CD14-positive monocyte (primary cell): ENCODE measurements at regions not wholly inside any gene's neighbourhood (a gene's known extent, or its start where the extent isn't known, plus 50 kb on each side); places are given as distances from the start of the nearest gene placed in this dataset.

Experiments
- DNase-seq, 3 donors: peaks; one replicate each; pipeline ENCODE4 v3.0.0-alpha.2; 2011 to 2022
- H2AFZ ChIP-seq: 2 replicates; pipeline ENCODE4 v1.6.0; 2012; ENCODE audit warnings: mild to moderate bottlenecking, low read depth, low read length, inconsistent platforms; ENCODE audit not compliant: insufficient read depth, poor library complexity, severe bottlenecking
- H3K27ac ChIP-seq, 2 donors: 1 replicate in 1 of 2; 2 replicates in 1 of 2; pipeline ENCODE4 v1.5.1; 2012 to 2013; ENCODE audit warnings: low read length in 2 of 2, control low read depth in 1 of 2, inconsistent platforms in 1 of 2, low read depth in 1 of 2, mild to moderate bottlenecking in 1 of 2
- H3K27me3 ChIP-seq, 2 donors: one replicate each; pipeline versions ENCODE4 v1.6.0 to v1.6.1; 2011 to 2013; ENCODE audit warnings: low read length in 2 of 2; ENCODE audit not compliant: control insufficient read depth in 2 of 2, insufficient read depth in 2 of 2
- H3K36me3 ChIP-seq, 2 donors: replicated peaks in 1 of 2; 1 replicate in 1 of 2; 2 replicates in 1 of 2; pipeline versions ENCODE4 v1.5.1 to v1.6.1; 2012 to 2013; ENCODE audit warnings: low read length in 2 of 2, control low read depth in 1 of 2, inconsistent platforms in 1 of 2, mild to moderate bottlenecking in 1 of 2; ENCODE audit not compliant: insufficient read depth in 2 of 2, control insufficient read depth in 1 of 2
- H3K4me1 ChIP-seq, 2 donors: 1 replicate in 1 of 2; 2 replicates in 1 of 2; pipeline versions ENCODE4 v1.5.1 to v1.6.1; 2012 to 2013; ENCODE audit warnings: low read length in 2 of 2, control low read depth in 1 of 2, inconsistent platforms in 1 of 2, mild to moderate bottlenecking in 1 of 2, moderate library complexity in 1 of 2; ENCODE audit not compliant: insufficient read depth in 2 of 2, control insufficient read depth in 1 of 2
- H3K4me2 ChIP-seq: replicated peaks from 2 replicates; pipeline ENCODE3; 2012; ENCODE audit warnings: low read length, moderate library complexity, mild to moderate bottlenecking; ENCODE audit not compliant: poor library complexity, severe bottlenecking; ENCODE audit errors: extremely low read depth
- H3K4me3 ChIP-seq, 3 experiments: fragments of 200-600 bp in 1 of 3; sonication (generic) in 1 of 3; replicated peaks in 1 of 3; 1 replicate in 2 of 3; 2 replicates in 1 of 3; pipeline ENCODE4 v1.5.1; 2011 to 2013; ENCODE audit warnings: low read length in 3 of 3, mild to moderate bottlenecking in 3 of 3, control low read depth in 2 of 3, low read depth in 2 of 3, inconsistent platforms in 1 of 3, moderate library complexity in 1 of 3
- H3K79me2 ChIP-seq: 2 replicates; pipeline ENCODE4 v1.6.0; 2012; ENCODE audit warnings: mild to moderate bottlenecking, control low read depth, inconsistent platforms, low read length, moderate library complexity; ENCODE audit not compliant: insufficient read depth
- H3K9ac ChIP-seq: 2 replicates; pipeline ENCODE4 v1.6.0; 2017; ENCODE audit warnings: low read length, mild to moderate bottlenecking; ENCODE audit not compliant: insufficient read depth, poor library complexity, severe bottlenecking
- H3K9me3 ChIP-seq, 2 donors: replicated peaks in 1 of 2; 1 replicate in 1 of 2; 2 replicates in 1 of 2; pipeline versions ENCODE4 v1.5.1 to v1.6.1; 2012 to 2013; ENCODE audit warnings: low read length in 2 of 2, control low read depth in 1 of 2; ENCODE audit not compliant: control insufficient read depth in 1 of 2, insufficient read depth in 1 of 2
- H4K20me1 ChIP-seq: 2 replicates; pipeline ENCODE4 v1.6.0; 2012; ENCODE audit warnings: mild to moderate bottlenecking, low read length, control low read depth, moderate library complexity; ENCODE audit not compliant: insufficient read depth
- H3K27ac Mint-ChIP-seq, 7 donors: one replicate each; pipeline ENCODE4 v1.8.0; 2020; ENCODE audit warnings: mild to moderate bottlenecking in 7 of 7, mixed read lengths in 7 of 7, moderate library complexity in 6 of 7, inconsistent platforms in 2 of 7
- H3K27me3 Mint-ChIP-seq, 3 donors: one replicate each; pipeline ENCODE4 v1.8.0; 2021 to 2022; ENCODE audit warnings: low read depth in 3 of 3, mild to moderate bottlenecking in 3 of 3, mixed read lengths in 3 of 3, moderate library complexity in 3 of 3, inconsistent platforms in 1 of 3
- H3K36me3 Mint-ChIP-seq, 2 donors: one replicate each; pipeline ENCODE4 v1.8.0; 2020; ENCODE audit warnings: mixed read lengths in 2 of 2, inconsistent platforms in 1 of 2, mild to moderate bottlenecking in 1 of 2
- H3K4me1 Mint-ChIP-seq: one replicate; pipeline ENCODE4 v1.8.0; 2020; ENCODE audit warnings: mild to moderate bottlenecking, mixed read lengths
- H3K4me3 Mint-ChIP-seq, 2 donors: one replicate each; pipeline ENCODE4 v1.8.0; 2020; ENCODE audit warnings: mild to moderate bottlenecking in 2 of 2, mixed read lengths in 2 of 2, moderate library complexity in 1 of 2
- H3K9me3 Mint-ChIP-seq, 7 donors: one replicate each; pipeline ENCODE4 v1.8.0; 2020 to 2022; ENCODE audit warnings: mixed read lengths in 7 of 7, mild to moderate bottlenecking in 6 of 7, moderate library complexity in 6 of 7, inconsistent platforms in 2 of 7
- CTCF ChIP-seq: fragments of 200-600 bp; IDR thresholded peaks from one replicate; pipeline ENCODE4 v1.8.0; 2022; ENCODE audit warnings: antibody characterized with exemption, mild to moderate bottlenecking
- WGBS: methylation state at CpG from one replicate; pipeline ENCODE4 v1.1.5; 2013; ENCODE audit warnings: missing lambda C conversion rate; ENCODE audit not compliant: insufficient coverage; 5-methylcytosine and 5-hydroxymethylcytosine counted together
- intact Hi-C, 2 donors: fragments of 100-400 bp; cut with micrococcal nuclease; formaldehyde crosslinking; loops; one replicate each; pipeline versions ENCODE4 v1.15.0 to v1.15.1; 2023

- Histone ChIP-seq H3K4me3 (no peak overlapping the region), H3K27me3 (no peaks in the 10 kb centered on the region), H3K27ac (no peak overlapping the region), H2AFZ (no peak overlapping the region), H3K9me3 (no peaks in the 10 kb centered on the region), H3K4me1 (no peaks in the 10 kb centered on the region), H3K4me2 (no peak overlapping the region), H3K79me2 (no peaks in the 10 kb centered on the region), H3K9ac (no peak overlapping the region), H3K36me3 (no peaks in the 10 kb centered on the region), H4K20me1 (no peaks in the 10 kb centered on the region)
- intact Hi-C loops: no loop called here
- no peak for TF ChIP-seq CTCF
- no peak for DNase-seq
- Mint-ChIP-seq H3K4me3 (no peak overlapping the region), H3K27me3 (peaks cover 0 to 6% (median under 1%) of the 10 kb centered on the region in 3 donors), H3K4me1 (no peaks in the 10 kb centered on the region), H3K9me3 (peaks cover 0 to 2% (median 0%) of the 10 kb centered on the region in 7 donors), H3K27ac (peak overlapping the region in 1 of 7 donors; percentile 30), H3K36me3 (no peaks in the 10 kb centered on the region)
- WGBS: 71% methylated on average over 1 of the region's 2 CpGs
Observed at GRCh38 chr2:129087133-129087813, 768.6 kb upstream of the HS6ST1 start.

GRCh38 chr2:129091620-129092019 lies 773.0 kb upstream of the HS6ST1 start:
- Mint-ChIP-seq H3K4me3 (no peak overlapping the region), H3K9me3 (peaks cover 0 to 3% (median 1%) of the 10 kb centered on the region in 7 donors), H3K27ac (no peak overlapping the region), H3K4me1 (no peaks in the 10 kb centered on the region), H3K36me3 (no peaks in the 10 kb centered on the region), H3K27me3 (peaks cover 0 to 9% (median 3%) of the 10 kb centered on the region in 3 donors)
- H3K4me3 ChIP-seq: no peak overlapping the region
- H3K4me2 ChIP-seq: no peak overlapping the region
- H3K27me3 ChIP-seq: no peaks in the 10 kb centered on the region
- no peaks in the 10 kb centered on the region for H3K36me3 ChIP-seq
- H3K9me3 ChIP-seq: no peaks in the 10 kb centered on the region
- intact Hi-C loops: no loop called here
- H3K79me2 ChIP-seq: no peaks in the 10 kb centered on the region
- H3K4me1 ChIP-seq: no peaks in the 10 kb centered on the region
- TF ChIP-seq CTCF: no peak
- WGBS: no CpG with 5 or more reads among the region's 3 CpGs
- no peak overlapping the region for H2AFZ ChIP-seq
- no peak for DNase-seq
- H3K9ac ChIP-seq: no peak overlapping the region
- no peaks in the 10 kb centered on the region for H4K20me1 ChIP-seq
- no peak overlapping the region for H3K27ac ChIP-seq
